ENCODE measurements at regions not wholly inside any gene's neighbourhood (a gene's known extent, or its start where the extent isn't known, plus 50 kb on each side); places are given as distances from the start of the nearest gene placed in this dataset.

DNA sequence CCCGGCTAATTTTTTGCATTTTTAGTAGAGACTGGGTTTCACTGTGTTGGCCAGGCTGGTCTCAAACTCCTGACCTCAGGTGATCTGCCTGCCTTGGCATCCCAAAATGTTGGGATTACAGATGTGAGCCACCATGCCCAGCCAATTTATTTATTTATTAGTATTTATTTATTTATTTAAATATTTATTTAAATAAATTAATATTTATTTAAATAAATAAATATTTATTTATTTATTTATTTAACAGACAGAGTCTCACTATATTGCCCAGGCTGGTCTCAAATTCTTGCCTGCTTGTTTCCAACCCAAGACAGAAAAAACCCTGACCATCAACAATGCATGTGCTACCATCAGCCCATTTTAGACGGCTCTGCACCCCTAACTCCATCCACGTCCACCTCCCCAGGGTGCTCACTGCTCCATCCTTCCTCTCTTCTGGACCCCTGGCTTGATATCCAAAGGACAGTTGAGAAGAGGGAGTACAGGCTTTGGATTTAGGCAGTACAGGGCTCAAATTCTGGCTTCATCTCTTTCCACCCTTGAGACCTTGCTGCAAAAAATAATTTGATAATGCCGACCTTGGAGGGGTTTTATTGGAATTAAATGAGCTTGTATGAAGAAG, 232.6 kb downstream of the MED10 start:
- TF ChIP-seq POLR2AphosphoS5 (IDR thresholded peaks at IDR 0.05) (no peak), EP300 (IDR thresholded peaks at IDR 0.05; ENCODE audit: low read depth) (no peak), POLR2A (IDR thresholded peaks at IDR 0.05) (no peak)
- TF ChIP-seq, protein P1, sequence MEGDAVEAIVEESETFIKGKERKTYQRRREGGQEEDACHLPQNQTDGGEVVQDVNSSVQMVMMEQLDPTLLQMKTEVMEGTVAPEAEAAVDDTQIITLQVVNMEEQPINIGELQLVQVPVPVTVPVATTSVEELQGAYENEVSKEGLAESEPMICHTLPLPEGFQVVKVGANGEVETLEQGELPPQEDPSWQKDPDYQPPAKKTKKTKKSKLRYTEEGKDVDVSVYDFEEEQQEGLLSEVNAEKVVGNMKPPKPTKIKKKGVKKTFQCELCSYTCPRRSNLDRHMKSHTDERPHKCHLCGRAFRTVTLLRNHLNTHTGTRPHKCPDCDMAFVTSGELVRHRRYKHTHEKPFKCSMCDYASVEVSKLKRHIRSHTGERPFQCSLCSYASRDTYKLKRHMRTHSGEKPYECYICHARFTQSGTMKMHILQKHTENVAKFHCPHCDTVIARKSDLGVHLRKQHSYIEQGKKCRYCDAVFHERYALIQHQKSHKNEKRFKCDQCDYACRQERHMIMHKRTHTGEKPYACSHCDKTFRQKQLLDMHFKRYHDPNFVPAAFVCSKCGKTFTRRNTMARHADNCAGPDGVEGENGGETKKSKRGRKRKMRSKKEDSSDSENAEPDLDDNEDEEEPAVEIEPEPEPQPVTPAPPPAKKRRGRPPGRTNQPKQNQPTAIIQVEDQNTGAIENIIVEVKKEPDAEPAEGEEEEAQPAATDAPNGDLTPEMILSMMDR (IDR thresholded peaks at IDR 0.05) = no peak

Measured in transverse colon (tissue), 4 donors.